Neural progenitor cell (in vitro differentiated cells): ENCODE measurements at regions not wholly inside any gene's neighbourhood (a gene's known extent, or its start where the extent isn't known, plus 50 kb on each side); places are given as distances from the start of the nearest gene placed in this dataset.

Experiments used
- DNase-seq: peaks from one replicate; pipeline ENCODE4 v3.0.0-alpha.2; 2016; ENCODE audit warnings: low spot score
- H2AFZ ChIP-seq: fragments of 200-600 bp; sonication (generic); replicated peaks from 2 replicates; pipeline ENCODE4 v1.6.1; 2016; ENCODE audit warnings: antibody characterized with exemption
- H3F3A ChIP-seq: fragments of 200-600 bp; sonication (generic); 2 replicates; pipeline ENCODE4 v1.6.1; 2016; ENCODE audit warnings: antibody characterized with exemption, low read depth
- H3K27ac ChIP-seq: fragments of 200-600 bp; sonication (generic); 2 replicates; pipeline ENCODE4 v1.5.1; 2016; ENCODE audit warnings: mild to moderate bottlenecking
- H3K27me3 ChIP-seq: fragments of 200-600 bp; sonication (generic); 2 replicates; pipeline ENCODE4 v1.6.1; 2016; ENCODE audit warnings: mild to moderate bottlenecking, moderate library complexity
- H3K36me3 ChIP-seq: fragments of 200-600 bp; sonication (generic); 2 replicates; pipeline ENCODE4 v1.5.1; 2016
- H3K4me1 ChIP-seq: fragments of 200-600 bp; sonication (generic); 2 replicates; pipeline ENCODE4 v1.6.1; 2016; ENCODE audit warnings: mixed run types
- H3K4me2 ChIP-seq: fragments of 200-600 bp; sonication (generic); 2 replicates; pipeline ENCODE4 v1.6.1; 2016
- H3K4me3 ChIP-seq: fragments of 200-600 bp; sonication (generic); 2 replicates; pipeline ENCODE4 v1.5.1; 2016
- H3K79me2 ChIP-seq: fragments of 200-600 bp; sonication (generic); 2 replicates; pipeline ENCODE4 v1.6.1; 2016; ENCODE audit warnings: low read depth
- H3K9ac ChIP-seq: fragments of 200-600 bp; sonication (generic); 2 replicates; pipeline ENCODE4 v1.6.1; 2016
- H3K9me3 ChIP-seq: fragments of 200-600 bp; sonication (generic); 2 replicates; pipeline ENCODE4 v1.5.1; 2016; ENCODE audit warnings: low read depth
- H4K20me1 ChIP-seq: fragments of 200-600 bp; sonication (generic); 2 replicates; pipeline ENCODE4 v1.6.1; 2016; ENCODE audit warnings: low read depth
- H3K27ac Mint-ChIP-seq: 3 replicates; pipeline ENCODE4 v1.8.0; 2021; ENCODE audit warnings: mixed read lengths
- H3K27me3 Mint-ChIP-seq: 2 replicates; pipeline ENCODE4 v1.8.0; 2022; ENCODE audit warnings: low read depth, mild to moderate bottlenecking, inconsistent platforms, moderate library complexity, mixed read lengths; ENCODE audit not compliant: insufficient read depth
- H3K36me3 Mint-ChIP-seq: 3 replicates; pipeline ENCODE4 v1.8.0; 2021; ENCODE audit warnings: mixed read lengths
- H3K4me1 Mint-ChIP-seq: 3 replicates; pipeline ENCODE4 v1.8.0; 2021; ENCODE audit warnings: mixed read lengths
- H3K4me3 Mint-ChIP-seq: 3 replicates; pipeline ENCODE4 v1.8.0; 2021; ENCODE audit warnings: mild to moderate bottlenecking, moderate library complexity, mixed read lengths
- H3K9me3 Mint-ChIP-seq: 3 replicates; pipeline ENCODE4 v1.8.0; 2020; ENCODE audit warnings: mixed read lengths
- CTCF ChIP-seq: fragments of 200-600 bp; sonication (generic); IDR thresholded peaks from 2 replicates; pipeline ENCODE4 v1.5.1; 2017; ENCODE audit warnings: antibody characterized with exemption, mild to moderate bottlenecking
- EZH2 ChIP-seq: fragments of 200-600 bp; sonication (generic); IDR thresholded peaks from 2 replicates; pipeline ENCODE4 v1.6.1; 2017; ENCODE audit warnings: antibody characterized with exemption, mild to moderate bottlenecking, moderate library complexity
- EZH2phosphoT487 ChIP-seq: fragments of 200-600 bp; sonication (generic); IDR thresholded peaks from 2 replicates; pipeline ENCODE4 v1.6.1; 2017; ENCODE audit warnings: antibody characterized with exemption

GRCh38 chr2:54048117-54048785 lies 67.2 kb upstream of the ACYP2 start:
- H3K4me3 Mint-ChIP-seq = no peak overlapping the region
- Histone ChIP-seq H3K4me2 (no peak overlapping the region), H3K79me2 (no peaks in the 10 kb centered on the region), H3K4me1 (no peaks in the 10 kb centered on the region), H3K9ac (no peak overlapping the region), H3F3A (no peaks in the 10 kb centered on the region), H3K9me3 (no peaks in the 10 kb centered on the region), H3K36me3 (no peaks in the 10 kb centered on the region), H3K27ac (no peak overlapping the region), H3K27me3 (no peaks in the 10 kb centered on the region), H4K20me1 (no peaks in the 10 kb centered on the region), H3K4me3 (no peak overlapping the region), H2AFZ (no peak overlapping the region)
- no peaks in the 10 kb centered on the region for H3K4me1 Mint-ChIP-seq
- TF ChIP-seq EZH2 (no peak), CTCF (no peak), EZH2phosphoT487 (no peak)
- H3K27me3 Mint-ChIP-seq = no peaks in the 10 kb centered on the region
- peaks cover 6% of the 10 kb centered on the region for H3K9me3 Mint-ChIP-seq
- DNase-seq = no peak
- H3K27ac Mint-ChIP-seq = no peak overlapping the region
- H3K36me3 Mint-ChIP-seq = peaks cover 7% of the 10 kb centered on the region

- H3K27me3 Mint-ChIP-seq = no peaks in the 10 kb centered on the region
- Histone ChIP-seq H3F3A (no peaks in the 10 kb centered on the region), H3K79me2 (no peaks in the 10 kb centered on the region), H3K4me1 (no peaks in the 10 kb centered on the region), H3K27ac (no peak overlapping the region), H3K9me3 (no peaks in the 10 kb centered on the region), H3K27me3 (no peaks in the 10 kb centered on the region), H2AFZ (no peak overlapping the region), H3K9ac (no peak overlapping the region), H4K20me1 (no peaks in the 10 kb centered on the region), H3K36me3 (no peaks in the 10 kb centered on the region), H3K4me3 (no peak overlapping the region), H3K4me2 (no peak overlapping the region)
- no peak for DNase-seq
- TF ChIP-seq EZH2phosphoT487 = no peak
- TF ChIP-seq EZH2 = no peak
- no peak for TF ChIP-seq CTCF
- peaks cover 6% of the 10 kb centered on the region for H3K9me3 Mint-ChIP-seq
- no peak overlapping the region for H3K4me3 Mint-ChIP-seq
- H3K36me3 Mint-ChIP-seq = peaks cover 7% of the 10 kb centered on the region
- no peak overlapping the region for H3K27ac Mint-ChIP-seq
- H3K4me1 Mint-ChIP-seq = no peaks in the 10 kb centered on the region
These were observed 67.8 kb upstream of the ACYP2 start for GRCh38 chr2:54047658-54048057.

- Mint-ChIP-seq H3K9me3 (peaks cover 6% of the 10 kb centered on the region), H3K27me3 (no peaks in the 10 kb centered on the region), H3K4me1 (no peaks in the 10 kb centered on the region), H3K4me3 (no peak overlapping the region), H3K27ac (no peak overlapping the region), H3K36me3 (peaks cover 7% of the 10 kb centered on the region)
- Histone ChIP-seq H3K4me3 (no peak overlapping the region), H4K20me1 (no peaks in the 10 kb centered on the region), H2AFZ (no peak overlapping the region), H3K27me3 (no peaks in the 10 kb centered on the region), H3K4me1 (no peaks in the 10 kb centered on the region), H3F3A (no peaks in the 10 kb centered on the region), H3K4me2 (no peak overlapping the region), H3K79me2 (no peaks in the 10 kb centered on the region), H3K9ac (no peak overlapping the region), H3K9me3 (no peaks in the 10 kb centered on the region), H3K27ac (no peak overlapping the region), H3K36me3 (no peaks in the 10 kb centered on the region)
- TF ChIP-seq CTCF = no peak
- TF ChIP-seq EZH2phosphoT487 = no peak
- no peak for TF ChIP-seq EZH2
- no peak for DNase-seq
These were observed 68.3 kb upstream of the ACYP2 start for GRCh38 chr2:54047091-54047490.
